ENCODE measurements at regions not wholly inside any gene's neighbourhood (a gene's known extent, or its start where the extent isn't known, plus 50 kb on each side); places are given as distances from the start of the nearest gene placed in this dataset.

DNA sequence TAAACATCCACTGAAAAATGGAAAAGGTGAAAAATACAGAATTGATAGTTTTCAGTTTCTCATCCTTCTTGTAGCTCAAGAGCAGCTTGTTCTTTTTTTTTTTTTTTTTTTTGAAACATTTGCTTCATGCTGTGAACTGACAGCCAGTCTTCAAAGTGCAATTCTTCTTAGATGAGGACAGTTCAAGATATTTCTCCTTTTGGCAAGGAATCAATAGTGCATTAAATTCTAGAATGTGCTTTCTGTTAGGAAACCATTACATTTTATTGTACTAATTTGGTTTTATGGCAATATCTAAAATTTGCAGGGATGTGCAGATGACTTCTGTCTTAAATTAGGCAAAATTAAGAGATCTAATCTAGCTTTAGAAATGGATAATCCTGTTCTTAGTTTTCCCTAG is 969.3 kb upstream of the ACO1 start:
- TF ChIP-seq RUNX3 (IDR thresholded peaks at IDR 0.05; ENCODE audit: low read length) (no peak), RB1 (IDR thresholded peaks at IDR 0.05; ENCODE audit: borderline replicate concordance) (no peak), MXI1 (IDR thresholded peaks at IDR 0.05; ENCODE audit: low read depth, low read length) (no peak), MEF2A (IDR thresholded peaks at IDR 0.05; ENCODE audit: insufficient read depth, low read depth, low read length) (no peak), KAT2A (conservative IDR thresholded peaks at IDR 0.05; ENCODE audit: control insufficient read depth, low read depth, low read length) (no peak), RCOR1 (conservative IDR thresholded peaks at IDR 0.05; ENCODE audit: low read depth, low read length) (no peak), IKZF2 (IDR thresholded peaks at IDR 0.05) (no peak), BACH1 (IDR thresholded peaks at IDR 0.05; ENCODE audit: borderline replicate concordance) (no peak), SUPT20H (IDR thresholded peaks at IDR 0.05; ENCODE audit: borderline replicate concordance, control insufficient read depth, low read depth, low read length) (no peak), CBX3 (IDR thresholded peaks at IDR 0.05; ENCODE audit: borderline replicate concordance, low read depth) (no peak)
- TF ChIP-seq, protein P1, sequence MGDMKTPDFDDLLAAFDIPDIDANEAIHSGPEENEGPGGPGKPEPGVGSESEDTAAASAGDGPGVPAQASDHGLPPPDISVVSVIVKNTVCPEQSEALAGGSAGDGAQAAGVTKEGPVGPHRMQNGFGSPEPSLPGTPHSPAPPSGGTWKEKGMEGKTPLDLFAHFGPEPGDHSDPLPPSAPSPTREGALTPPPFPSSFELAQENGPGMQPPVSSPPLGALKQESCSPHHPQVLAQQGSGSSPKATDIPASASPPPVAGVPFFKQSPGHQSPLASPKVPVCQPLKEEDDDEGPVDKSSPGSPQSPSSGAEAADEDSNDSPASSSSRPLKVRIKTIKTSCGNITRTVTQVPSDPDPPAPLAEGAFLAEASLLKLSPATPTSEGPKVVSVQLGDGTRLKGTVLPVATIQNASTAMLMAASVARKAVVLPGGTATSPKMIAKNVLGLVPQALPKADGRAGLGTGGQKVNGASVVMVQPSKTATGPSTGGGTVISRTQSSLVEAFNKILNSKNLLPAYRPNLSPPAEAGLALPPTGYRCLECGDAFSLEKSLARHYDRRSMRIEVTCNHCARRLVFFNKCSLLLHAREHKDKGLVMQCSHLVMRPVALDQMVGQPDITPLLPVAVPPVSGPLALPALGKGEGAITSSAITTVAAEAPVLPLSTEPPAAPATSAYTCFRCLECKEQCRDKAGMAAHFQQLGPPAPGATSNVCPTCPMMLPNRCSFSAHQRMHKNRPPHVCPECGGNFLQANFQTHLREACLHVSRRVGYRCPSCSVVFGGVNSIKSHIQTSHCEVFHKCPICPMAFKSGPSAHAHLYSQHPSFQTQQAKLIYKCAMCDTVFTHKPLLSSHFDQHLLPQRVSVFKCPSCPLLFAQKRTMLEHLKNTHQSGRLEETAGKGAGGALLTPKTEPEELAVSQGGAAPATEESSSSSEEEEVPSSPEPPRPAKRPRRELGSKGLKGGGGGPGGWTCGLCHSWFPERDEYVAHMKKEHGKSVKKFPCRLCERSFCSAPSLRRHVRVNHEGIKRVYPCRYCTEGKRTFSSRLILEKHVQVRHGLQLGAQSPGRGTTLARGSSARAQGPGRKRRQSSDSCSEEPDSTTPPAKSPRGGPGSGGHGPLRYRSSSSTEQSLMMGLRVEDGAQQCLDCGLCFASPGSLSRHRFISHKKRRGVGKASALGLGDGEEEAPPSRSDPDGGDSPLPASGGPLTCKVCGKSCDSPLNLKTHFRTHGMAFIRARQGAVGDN (IDR thresholded peaks at IDR 0.05) = no peak
- TF ChIP-seq, protein P2, sequence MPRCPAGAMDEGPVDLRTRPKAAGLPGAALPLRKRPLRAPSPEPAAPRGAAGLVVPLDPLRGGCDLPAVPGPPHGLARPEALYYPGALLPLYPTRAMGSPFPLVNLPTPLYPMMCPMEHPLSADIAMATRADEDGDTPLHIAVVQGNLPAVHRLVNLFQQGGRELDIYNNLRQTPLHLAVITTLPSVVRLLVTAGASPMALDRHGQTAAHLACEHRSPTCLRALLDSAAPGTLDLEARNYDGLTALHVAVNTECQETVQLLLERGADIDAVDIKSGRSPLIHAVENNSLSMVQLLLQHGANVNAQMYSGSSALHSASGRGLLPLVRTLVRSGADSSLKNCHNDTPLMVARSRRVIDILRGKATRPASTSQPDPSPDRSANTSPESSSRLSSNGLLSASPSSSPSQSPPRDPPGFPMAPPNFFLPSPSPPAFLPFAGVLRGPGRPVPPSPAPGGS (IDR thresholded peaks at IDR 0.05; ENCODE audit: borderline replicate concordance, insufficient read depth, low read depth, low read length, poor library complexity, severe bottlenecking) = no peak
- TF ChIP-seq, protein P3, sequence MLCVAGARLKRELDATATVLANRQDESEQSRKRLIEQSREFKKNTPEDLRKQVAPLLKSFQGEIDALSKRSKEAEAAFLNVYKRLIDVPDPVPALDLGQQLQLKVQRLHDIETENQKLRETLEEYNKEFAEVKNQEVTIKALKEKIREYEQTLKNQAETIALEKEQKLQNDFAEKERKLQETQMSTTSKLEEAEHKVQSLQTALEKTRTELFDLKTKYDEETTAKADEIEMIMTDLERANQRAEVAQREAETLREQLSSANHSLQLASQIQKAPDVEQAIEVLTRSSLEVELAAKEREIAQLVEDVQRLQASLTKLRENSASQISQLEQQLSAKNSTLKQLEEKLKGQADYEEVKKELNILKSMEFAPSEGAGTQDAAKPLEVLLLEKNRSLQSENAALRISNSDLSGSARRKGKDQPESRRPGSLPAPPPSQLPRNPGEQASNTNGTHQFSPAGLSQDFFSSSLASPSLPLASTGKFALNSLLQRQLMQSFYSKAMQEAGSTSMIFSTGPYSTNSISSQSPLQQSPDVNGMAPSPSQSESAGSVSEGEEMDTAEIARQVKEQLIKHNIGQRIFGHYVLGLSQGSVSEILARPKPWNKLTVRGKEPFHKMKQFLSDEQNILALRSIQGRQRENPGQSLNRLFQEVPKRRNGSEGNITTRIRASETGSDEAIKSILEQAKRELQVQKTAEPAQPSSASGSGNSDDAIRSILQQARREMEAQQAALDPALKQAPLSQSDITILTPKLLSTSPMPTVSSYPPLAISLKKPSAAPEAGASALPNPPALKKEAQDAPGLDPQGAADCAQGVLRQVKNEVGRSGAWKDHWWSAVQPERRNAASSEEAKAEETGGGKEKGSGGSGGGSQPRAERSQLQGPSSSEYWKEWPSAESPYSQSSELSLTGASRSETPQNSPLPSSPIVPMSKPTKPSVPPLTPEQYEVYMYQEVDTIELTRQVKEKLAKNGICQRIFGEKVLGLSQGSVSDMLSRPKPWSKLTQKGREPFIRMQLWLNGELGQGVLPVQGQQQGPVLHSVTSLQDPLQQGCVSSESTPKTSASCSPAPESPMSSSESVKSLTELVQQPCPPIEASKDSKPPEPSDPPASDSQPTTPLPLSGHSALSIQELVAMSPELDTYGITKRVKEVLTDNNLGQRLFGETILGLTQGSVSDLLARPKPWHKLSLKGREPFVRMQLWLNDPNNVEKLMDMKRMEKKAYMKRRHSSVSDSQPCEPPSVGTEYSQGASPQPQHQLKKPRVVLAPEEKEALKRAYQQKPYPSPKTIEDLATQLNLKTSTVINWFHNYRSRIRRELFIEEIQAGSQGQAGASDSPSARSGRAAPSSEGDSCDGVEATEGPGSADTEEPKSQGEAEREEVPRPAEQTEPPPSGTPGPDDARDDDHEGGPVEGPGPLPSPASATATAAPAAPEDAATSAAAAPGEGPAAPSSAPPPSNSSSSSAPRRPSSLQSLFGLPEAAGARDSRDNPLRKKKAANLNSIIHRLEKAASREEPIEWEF (IDR thresholded peaks at IDR 0.05; ENCODE audit: insufficient replicate concordance, low read depth, low read length) = no peak
- TF ChIP-seq, protein P4, sequence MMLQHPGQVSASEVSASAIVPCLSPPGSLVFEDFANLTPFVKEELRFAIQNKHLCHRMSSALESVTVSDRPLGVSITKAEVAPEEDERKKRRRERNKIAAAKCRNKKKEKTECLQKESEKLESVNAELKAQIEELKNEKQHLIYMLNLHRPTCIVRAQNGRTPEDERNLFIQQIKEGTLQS (IDR thresholded peaks at IDR 0.05; ENCODE audit: borderline replicate concordance, extremely low read depth, low read depth, low read length) = no peak
- Histone ChIP-seq H3K4me2 (ENCODE audit: control insufficient read depth, insufficient read depth) (no peak overlapping the region), H3K27me3 (replicated peaks in 1 of 2; ENCODE audit: control insufficient read depth in 2 of 2, insufficient read depth in 2 of 2, low read length in 1 of 2) (no peaks in the 10 kb centered on the region), H3K27ac (ENCODE audit: control insufficient read depth, insufficient read depth) (no peak overlapping the region), H4K20me1 (ENCODE audit: control insufficient read depth, insufficient read depth) (no peaks in the 10 kb centered on the region), H3K4me3 (no peak overlapping the region), H3K9me3 (replicated peaks; ENCODE audit: control insufficient read depth, insufficient read depth, low read length) (no peaks in the 10 kb centered on the region), H3K36me3 (ENCODE audit: control insufficient read depth in 2 of 2, insufficient read depth in 2 of 2, low read length in 1 of 2) (no peaks in the 10 kb centered on the region), H3K9ac (ENCODE audit: control insufficient read depth, insufficient read depth, low read length) (no peak overlapping the region), H3K4me1 (ENCODE audit: control insufficient read depth, insufficient read depth, low read length) (no peaks in the 10 kb centered on the region), H2AFZ (ENCODE audit: control insufficient read depth, low read depth, low read length) (no peak overlapping the region), H3K79me2 (ENCODE audit: control insufficient read depth, insufficient read depth, low read length) (no peaks in the 10 kb centered on the region)
- SMC1A ChIA-PET (ENCODE audit: uncharacterized antibody, unreplicated experiment) = no interaction called here
- intact Hi-C loops (cut with micrococcal nuclease; ENCODE audit: unreplicated experiment) (no loop called here), in situ Hi-C loops (cut with MboI) (no loop called here)
- ATAC-seq = no peak
- RAD21 ChIA-PET (ENCODE audit: unreplicated experiment) = no interaction called here
- DNase-seq (ENCODE audit: low read depth, low spot score) = no peak
- POLR2A ChIA-PET = interaction anchor here (0.6 kb wide), 1 partner anchor 114 kb away, joined by 4 read pairs; no protein-coding TSS in a partner anchor
- no peak for FAIRE-seq
- CTCF ChIA-PET = no interaction called here
- BruUV-seq (replicated peaks) = no TSS peak
